ENCODE measurements at regions not wholly inside any gene's neighbourhood (a gene's known extent, or its start where the extent isn't known, plus 50 kb on each side); places are given as distances from the start of the nearest gene placed in this dataset.

- TF ChIP-seq, protein P1, sequence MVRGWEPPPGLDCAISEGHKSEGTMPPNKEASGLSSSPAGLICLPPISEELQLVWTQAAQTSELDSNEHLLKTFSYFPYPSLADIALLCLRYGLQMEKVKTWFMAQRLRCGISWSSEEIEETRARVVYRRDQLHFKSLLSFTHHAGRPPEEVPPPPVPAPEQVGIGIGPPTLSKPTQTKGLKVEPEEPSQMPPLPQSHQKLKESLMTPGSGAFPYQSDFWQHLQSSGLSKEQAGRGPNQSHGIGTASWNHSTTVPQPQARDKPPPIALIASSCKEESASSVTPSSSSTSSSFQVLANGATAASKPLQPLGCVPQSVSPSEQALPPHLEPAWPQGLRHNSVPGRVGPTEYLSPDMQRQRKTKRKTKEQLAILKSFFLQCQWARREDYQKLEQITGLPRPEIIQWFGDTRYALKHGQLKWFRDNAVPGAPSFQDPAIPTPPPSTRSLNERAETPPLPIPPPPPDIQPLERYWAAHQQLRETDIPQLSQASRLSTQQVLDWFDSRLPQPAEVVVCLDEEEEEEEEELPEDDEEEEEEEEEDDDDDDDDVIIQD (CRISPR knock-in tag; IDR thresholded peaks at IDR 0.05; ENCODE audit: low read depth) = no peak
- TF ChIP-seq FIP1L1 (IDR thresholded peaks at IDR 0.05; ENCODE audit: borderline replicate concordance, insufficient read depth, low read depth, low read length) (no peak), RCOR2 (CRISPR knock-in tag; IDR thresholded peaks at IDR 0.05) (no peak)
Measured at GRCh38 chr20:52675375-52675774, 296.8 kb upstream of the TSHZ2 start (continued).

- DNase-seq (ENCODE audit: low spot score) (no peak), FAIRE-seq (no peak), ATAC-seq (no peak)
- no peak overlapping the region for H3K9ac ChIP-seq (ENCODE audit: insufficient read depth, low read depth, low read length)
- POLR2A ChIA-PET = no interaction called here
- H3K4me2 ChIP-seq (ENCODE audit: low read depth, low read length) = no peak overlapping the region
- no peaks in the 10 kb centered on the region for H3K27me3 ChIP-seq (ENCODE audit: control insufficient read depth in 1 of 2, insufficient read depth in 2 of 2, low read length in 2 of 2)
- no peaks in the 10 kb centered on the region for H4K20me1 ChIP-seq (ENCODE audit: insufficient read depth, low read length)
- no peaks in the 10 kb centered on the region for H3K36me3 ChIP-seq (replicated peaks in 1 of 2; ENCODE audit: control insufficient read depth in 1 of 2, insufficient read depth in 2 of 2, low read length in 2 of 2)
- no peak for TF ChIP-seq HCFC1 (IDR thresholded peaks at IDR 0.05; ENCODE audit: low read depth, low read length)
- H3K27ac ChIP-seq (ENCODE audit: extremely low read length, insufficient read depth, low read length) = no peak overlapping the region
- peaks cover 41% of the 10 kb centered on the region for H3K9me3 ChIP-seq (ENCODE audit: low read length)
- no peaks in the 10 kb centered on the region for H3K4me1 ChIP-seq (ENCODE audit: insufficient read depth, low read length)
- 13% methylated on average over 3 of the region's 3 CpGs for WGBS (ENCODE audit: low lambda C conversion rate)
- H2AFZ ChIP-seq (ENCODE audit: low read length) = no peak overlapping the region
- no peaks in the 10 kb centered on the region for H3K79me2 ChIP-seq (ENCODE audit: insufficient read depth, low read length)
- intact Hi-C loops (cut with micrococcal nuclease; ENCODE audit: unreplicated experiment) = no loop called here
- in situ Hi-C loops (cut with HindIII; ENCODE audit: extremely low pct_ligation_motif_present, low pct_unique_long_range_greater_than_20kb) = no loop called here
- no peak overlapping the region for H3K4me3 ChIP-seq (replicated peaks in 1 of 3; ENCODE audit: insufficient read depth in 1 of 3, low read depth in 2 of 3, low read length in 3 of 3)
- BruUV-seq (replicated peaks) = no TSS peak
- CTCF ChIA-PET (ENCODE audit: low intra/inter-chr PET ratio, low total read pairs) = interaction anchor here (0.7 kb wide), 1 partner anchor 1379 kb away, joined by 3 read pairs; no protein-coding TSS in a partner anchor
Measured at GRCh38 chr20:52668626-52669025, 303.5 kb upstream of the TSHZ2 start.

GRCh38 chr20:52667358-52667757, 304.8 kb upstream of the TSHZ2 start:
- no peaks in the 10 kb centered on the region for H3K36me3 ChIP-seq (replicated peaks in 1 of 2; ENCODE audit: control insufficient read depth in 1 of 2, insufficient read depth in 2 of 2, low read length in 2 of 2)
- no TSS peak for BruUV-seq (replicated peaks)
- no peaks in the 10 kb centered on the region for H3K27me3 ChIP-seq (ENCODE audit: control insufficient read depth in 1 of 2, insufficient read depth in 2 of 2, low read length in 2 of 2)
- intact Hi-C loops (cut with micrococcal nuclease; ENCODE audit: unreplicated experiment) (no loop called here), in situ Hi-C loops (cut with HindIII; ENCODE audit: extremely low pct_ligation_motif_present, low pct_unique_long_range_greater_than_20kb) (no loop called here)
- FAIRE-seq = no peak
- no peaks in the 10 kb centered on the region for H4K20me1 ChIP-seq (ENCODE audit: insufficient read depth, low read length)
- no peaks in the 10 kb centered on the region for H3K79me2 ChIP-seq (ENCODE audit: insufficient read depth, low read length)
- ATAC-seq = no peak
- no peak overlapping the region for H3K4me3 ChIP-seq (replicated peaks in 1 of 3; ENCODE audit: insufficient read depth in 1 of 3, low read depth in 2 of 3, low read length in 3 of 3)
- WGBS (ENCODE audit: low lambda C conversion rate) = 36% methylated on average over 5 of the region's 5 CpGs
- ChIA-PET CTCF (ENCODE audit: low intra/inter-chr PET ratio, low total read pairs) (no interaction called here), POLR2A (no interaction called here)
- H3K4me1 ChIP-seq (ENCODE audit: insufficient read depth, low read length) = no peaks in the 10 kb centered on the region
- H3K4me2 ChIP-seq (ENCODE audit: low read depth, low read length) = no peak overlapping the region
- peaks cover 47% of the 10 kb centered on the region for H3K9me3 ChIP-seq (ENCODE audit: low read length)
- no peak for DNase-seq (ENCODE audit: low spot score)
- no peak overlapping the region for H3K27ac ChIP-seq (ENCODE audit: extremely low read length, insufficient read depth, low read length)
- no peak overlapping the region for H3K9ac ChIP-seq (ENCODE audit: insufficient read depth, low read depth, low read length)
- TF ChIP-seq PLRG1 (conservative IDR thresholded peaks at IDR 0.05) = 0 out of 2 replicates have a peak, but pooled peaks have one; percentile 68
- TF ChIP-seq TRIM22 (IDR thresholded peaks at IDR 0.05) = 0 out of 2 replicates have a peak, but pooled peaks have one; percentile 23
- TF ChIP-seq ATF7 (IDR thresholded peaks at IDR 0.05) = 0 out of 2 replicates have a peak, but pooled peaks have one; percentile 9
- no peak for TF ChIP-seq ATF7 (CRISPR knock-in tag; IDR thresholded peaks at IDR 0.05)
- 0 out of 2 replicates have a peak, but pooled peaks have one; percentile 9 for TF ChIP-seq FOXP1 (IDR thresholded peaks at IDR 0.05)
- no peak for TF ChIP-seq FOXP1 (CRISPR knock-in tag; IDR thresholded peaks at IDR 0.05)
- TF ChIP-seq RAD51 (IDR thresholded peaks at IDR 0.05; ENCODE audit: borderline replicate concordance) = 0 out of 2 replicates have a peak, but pooled peaks have one; percentile 15
- TF ChIP-seq SALL2 (CRISPR knock-in tag; IDR thresholded peaks at IDR 0.05) = no peak
- TF ChIP-seq FOXK2 (IDR thresholded peaks at IDR 0.05) = peak; percentile 24; the same call in 1 of the 2 replicates
- no peak for TF ChIP-seq SMC3 (IDR thresholded peaks at IDR 0.05; ENCODE audit: low read length)
- TF ChIP-seq, protein P2, sequence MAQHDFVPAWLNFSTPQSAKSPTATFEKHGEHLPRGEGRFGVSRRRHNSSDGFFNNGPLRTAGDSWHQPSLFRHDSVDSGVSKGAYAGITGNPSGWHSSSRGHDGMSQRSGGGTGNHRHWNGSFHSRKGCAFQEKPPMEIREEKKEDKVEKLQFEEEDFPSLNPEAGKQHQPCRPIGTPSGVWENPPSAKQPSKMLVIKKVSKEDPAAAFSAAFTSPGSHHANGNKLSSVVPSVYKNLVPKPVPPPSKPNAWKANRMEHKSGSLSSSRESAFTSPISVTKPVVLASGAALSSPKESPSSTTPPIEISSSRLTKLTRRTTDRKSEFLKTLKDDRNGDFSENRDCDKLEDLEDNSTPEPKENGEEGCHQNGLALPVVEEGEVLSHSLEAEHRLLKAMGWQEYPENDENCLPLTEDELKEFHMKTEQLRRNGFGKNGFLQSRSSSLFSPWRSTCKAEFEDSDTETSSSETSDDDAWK (CRISPR knock-in tag; IDR thresholded peaks at IDR 0.05) = no peak
- TF ChIP-seq SMARCC2 (IDR thresholded peaks at IDR 0.05) = no peak
- TF ChIP-seq NBN (conservative IDR thresholded peaks at IDR 0.05) = peak; percentile 93; the same call in 1 of the 2 replicates
- H2AFZ ChIP-seq (ENCODE audit: low read length) = no peak overlapping the region
